Peyer's patch (tissue), 4 donors: ENCODE measurements at regions not wholly inside any gene's neighbourhood (a gene's known extent, or its start where the extent isn't known, plus 50 kb on each side); places are given as distances from the start of the nearest gene placed in this dataset.

Experiments used
- POLR2A ChIP-seq, 2 donors: fragments of 450-650 bp; IDR thresholded peaks; one replicate each; pipeline ENCODE4 v1.5.1; 2017; ENCODE audit warnings: antibody characterized with exemption in 2 of 2, mild to moderate bottlenecking in 2 of 2, moderate library complexity in 2 of 2
- TF ChIP-seq, protein P1 (sequence below), 6 experiments: fragments of 450-650 bp in 4 of 6; fragments of 200-600 bp in 2 of 6; sonication (generic) in 1 of 6; IDR thresholded peaks; one replicate each; pipeline ENCODE4 v1.5.1; 2017 to 2019; ENCODE audit warnings: antibody characterized with exemption in 6 of 6, mild to moderate bottlenecking in 3 of 6, moderate library complexity in 1 of 6

DNA sequence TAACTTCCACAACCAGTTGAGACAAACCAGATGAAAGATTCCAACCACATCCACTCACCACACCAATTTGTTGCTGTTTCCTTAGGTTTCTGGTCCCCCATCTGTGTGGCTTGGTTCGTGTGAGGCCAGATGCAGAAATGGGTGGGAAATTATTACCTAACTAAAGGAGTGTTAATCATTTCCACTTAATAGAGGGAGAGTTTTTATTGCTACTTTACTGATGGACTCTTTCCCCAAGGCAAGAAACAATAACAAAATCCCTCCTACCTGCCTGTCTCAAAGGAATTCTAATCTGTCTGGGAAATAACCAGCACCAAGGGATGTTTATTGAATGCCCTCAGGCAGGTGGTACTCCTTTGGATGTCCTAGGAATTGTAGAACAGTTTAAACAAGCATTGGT, 76.3 kb downstream of the TMEM167A start:
- TF ChIP-seq, protein P1, sequence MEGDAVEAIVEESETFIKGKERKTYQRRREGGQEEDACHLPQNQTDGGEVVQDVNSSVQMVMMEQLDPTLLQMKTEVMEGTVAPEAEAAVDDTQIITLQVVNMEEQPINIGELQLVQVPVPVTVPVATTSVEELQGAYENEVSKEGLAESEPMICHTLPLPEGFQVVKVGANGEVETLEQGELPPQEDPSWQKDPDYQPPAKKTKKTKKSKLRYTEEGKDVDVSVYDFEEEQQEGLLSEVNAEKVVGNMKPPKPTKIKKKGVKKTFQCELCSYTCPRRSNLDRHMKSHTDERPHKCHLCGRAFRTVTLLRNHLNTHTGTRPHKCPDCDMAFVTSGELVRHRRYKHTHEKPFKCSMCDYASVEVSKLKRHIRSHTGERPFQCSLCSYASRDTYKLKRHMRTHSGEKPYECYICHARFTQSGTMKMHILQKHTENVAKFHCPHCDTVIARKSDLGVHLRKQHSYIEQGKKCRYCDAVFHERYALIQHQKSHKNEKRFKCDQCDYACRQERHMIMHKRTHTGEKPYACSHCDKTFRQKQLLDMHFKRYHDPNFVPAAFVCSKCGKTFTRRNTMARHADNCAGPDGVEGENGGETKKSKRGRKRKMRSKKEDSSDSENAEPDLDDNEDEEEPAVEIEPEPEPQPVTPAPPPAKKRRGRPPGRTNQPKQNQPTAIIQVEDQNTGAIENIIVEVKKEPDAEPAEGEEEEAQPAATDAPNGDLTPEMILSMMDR (IDR thresholded peaks at IDR 0.05): no peak
- no peak for TF ChIP-seq POLR2A (IDR thresholded peaks at IDR 0.05)
